H9 (cell line): ENCODE measurements at regions not wholly inside any gene's neighbourhood (a gene's known extent, or its start where the extent isn't known, plus 50 kb on each side); places are given as distances from the start of the nearest gene placed in this dataset.

Experiments
- DNase-seq: peaks from one replicate; pipeline ENCODE4 v3.0.0-alpha.2; 2017
- H2AFZ ChIP-seq: one replicate; pipeline ENCODE4 v1.6.1; 2013; ENCODE audit warnings: mild to moderate bottlenecking, low read length, control low read depth, moderate library complexity
- H2AK5ac ChIP-seq: 2 replicates; pipeline ENCODE4 v1.6.1; 2013; ENCODE audit warnings: low read length, control low read depth, mixed read lengths; ENCODE audit not compliant: insufficient read length
- H2BK120ac ChIP-seq: one replicate; pipeline ENCODE4 v1.6.1; 2013; ENCODE audit warnings: low read depth, mild to moderate bottlenecking, low read length, control low read depth, inconsistent platforms; ENCODE audit not compliant: poor library complexity, severe bottlenecking
- H2BK12ac ChIP-seq: 2 replicates; pipeline ENCODE4 v1.6.1; 2013; ENCODE audit warnings: low read length, control low read depth, mixed read lengths, low read depth; ENCODE audit not compliant: insufficient read length
- H2BK15ac ChIP-seq: 2 replicates; pipeline ENCODE4 v1.6.1; 2013; ENCODE audit warnings: low read depth, low read length, control low read depth
- H2BK20ac ChIP-seq: one replicate; pipeline ENCODE4 v1.6.1; 2013; ENCODE audit warnings: low read depth, mild to moderate bottlenecking, low read length, control low read depth, inconsistent platforms; ENCODE audit not compliant: poor library complexity, severe bottlenecking
- H2BK5ac ChIP-seq: 2 replicates; pipeline ENCODE4 v1.6.1; 2013; ENCODE audit warnings: low read length, control low read depth, mixed read lengths; ENCODE audit not compliant: insufficient read length
- H3K14ac ChIP-seq: 2 replicates; pipeline ENCODE4 v1.6.1; 2013; ENCODE audit warnings: low read length, control low read depth; ENCODE audit not compliant: insufficient read depth
- H3K18ac ChIP-seq: 2 replicates; pipeline ENCODE4 v1.6.1; 2013; ENCODE audit warnings: low read depth, mild to moderate bottlenecking, mixed read lengths, low read length, control low read depth; ENCODE audit not compliant: insufficient read length
- H3K23ac ChIP-seq: 2 replicates; pipeline ENCODE4 v1.6.1; 2013; ENCODE audit warnings: low read length, control low read depth, mixed read lengths, low read depth; ENCODE audit not compliant: insufficient read length
- H3K23me2 ChIP-seq: 2 replicates; pipeline ENCODE4 v1.6.1; 2013; ENCODE audit warnings: low read depth, mild to moderate bottlenecking, mixed read lengths, low read length, control low read depth; ENCODE audit not compliant: insufficient read length, poor library complexity, severe bottlenecking
- H3K27ac ChIP-seq: 2 replicates; pipeline ENCODE4 v1.5.1; 2013; ENCODE audit warnings: low read length, control low read depth, mixed read lengths, low read depth; ENCODE audit not compliant: insufficient read length
- H3K27me3 ChIP-seq: 2 replicates; pipeline ENCODE4 v1.6.1; 2013; ENCODE audit warnings: low read length, control low read depth, inconsistent platforms; ENCODE audit not compliant: insufficient read depth
- H3K4ac ChIP-seq: 2 replicates; pipeline ENCODE4 v1.6.1; 2013; ENCODE audit warnings: low read depth, mild to moderate bottlenecking, control low read depth, inconsistent platforms, low read length, moderate library complexity
- H3K4me1 ChIP-seq: 2 replicates; pipeline ENCODE4 v1.6.1; 2013; ENCODE audit warnings: low read length, control low read depth, inconsistent platforms; ENCODE audit not compliant: insufficient read depth
- H3K4me2 ChIP-seq: 2 replicates; pipeline ENCODE4 v1.6.1; 2013; ENCODE audit warnings: low read length, control low read depth, mixed read lengths; ENCODE audit not compliant: insufficient read length, insufficient read depth
- H3K56ac ChIP-seq: 2 replicates; pipeline ENCODE4 v1.6.1; 2013; ENCODE audit warnings: low read depth, mild to moderate bottlenecking, mixed read lengths, low read length, control low read depth; ENCODE audit not compliant: insufficient read length
- H3K79me1 ChIP-seq: 2 replicates; pipeline ENCODE4 v1.6.1; 2013; ENCODE audit warnings: low read depth, mild to moderate bottlenecking, moderate library complexity, low read length, control low read depth, inconsistent platforms; ENCODE audit not compliant: insufficient read depth, poor library complexity, severe bottlenecking
- H3K79me2 ChIP-seq: 2 replicates; pipeline ENCODE4 v1.6.1; 2013; ENCODE audit warnings: low read length, control low read depth, inconsistent platforms; ENCODE audit not compliant: insufficient read depth
- H3K9ac ChIP-seq: 2 replicates; pipeline ENCODE4 v1.6.1; 2013; ENCODE audit warnings: low read length, control low read depth, mixed read lengths; ENCODE audit not compliant: insufficient read length; ENCODE audit errors: extremely low read depth
- H3K9me3 ChIP-seq: one replicate; pipeline ENCODE4 v1.6.1; 2013; ENCODE audit warnings: low read depth, low read length, inconsistent platforms; ENCODE audit not compliant: control insufficient read depth
- H3T11ph ChIP-seq: one replicate; pipeline ENCODE4 v1.6.1; 2013; ENCODE audit warnings: mild to moderate bottlenecking, low read length, control low read depth, inconsistent platforms
- H4K20me1 ChIP-seq: one replicate; pipeline ENCODE4 v1.6.1; 2013; ENCODE audit not compliant: control insufficient read depth, insufficient read length, insufficient read depth
- H4K5ac ChIP-seq: 2 replicates; pipeline ENCODE4 v1.6.1; 2013; ENCODE audit warnings: low read depth, mild to moderate bottlenecking, mixed read lengths, low read length, control low read depth; ENCODE audit not compliant: insufficient read length
- H4K8ac ChIP-seq: replicated peaks from 2 replicates; pipeline ENCODE4 v1.6.1; 2013; ENCODE audit warnings: low read length, control low read depth, mixed read lengths, low read depth; ENCODE audit not compliant: insufficient read length
- H4K91ac ChIP-seq: 2 replicates; pipeline ENCODE4 v1.6.1; 2013; ENCODE audit warnings: low read depth, mild to moderate bottlenecking, moderate library complexity, mixed read lengths, low read length, control low read depth; ENCODE audit not compliant: insufficient read length
- H3K27ac Mint-ChIP-seq, 3 experiments: 2 replicates in 2 of 3; 3 replicates in 1 of 3; pipeline ENCODE4 v1.8.0; 2020 to 2021; ENCODE audit warnings: mixed read lengths in 3 of 3, mild to moderate bottlenecking in 1 of 3, moderate library complexity in 1 of 3
- H3K27me3 Mint-ChIP-seq: 2 replicates; pipeline ENCODE4 v1.8.0; 2021; ENCODE audit warnings: low read depth, mild to moderate bottlenecking, moderate library complexity, mixed read lengths
- H3K36me3 Mint-ChIP-seq, 3 experiments: 2 replicates in 2 of 3; 3 replicates in 1 of 3; pipeline ENCODE4 v1.8.0; 2020 to 2021; ENCODE audit warnings: low read depth in 3 of 3, mixed read lengths in 3 of 3; ENCODE audit not compliant: insufficient read depth in 1 of 3
- H3K4me1 Mint-ChIP-seq, 2 experiments: 2 replicates each; pipeline ENCODE4 v1.8.0; 2020; ENCODE audit warnings: mixed read lengths in 2 of 2
- H3K4me3 Mint-ChIP-seq, 2 experiments: 2 replicates in 1 of 2; 3 replicates in 1 of 2; pipeline ENCODE4 v1.8.0; 2020 to 2021; ENCODE audit warnings: mild to moderate bottlenecking in 2 of 2, mixed read lengths in 2 of 2, moderate library complexity in 1 of 2
- H3K9me3 Mint-ChIP-seq, 2 experiments: 2 replicates in 1 of 2; 3 replicates in 1 of 2; pipeline ENCODE4 v1.8.0; 2020; ENCODE audit warnings: mild to moderate bottlenecking in 2 of 2, mixed read lengths in 2 of 2, moderate library complexity in 1 of 2
- CTCF ChIP-seq: fragments of 200-600 bp; sonication (generic); conservative IDR thresholded peaks from 3 replicates; pipeline ENCODE4 v1.8.0; 2021; ENCODE audit warnings: antibody characterized with exemption, mild to moderate bottlenecking
- WGBS: extraction: QIAGEN DNeasy Blood & Tissue Kit; methylation state at CpG from one replicate; pipeline ENCODE4 v1.1.7; 2013; ENCODE audit warnings: missing lambda C conversion rate, low lambda C conversion rate, mixed read lengths; ENCODE audit not compliant: insufficient read length; ENCODE audit errors: extremely low coverage; 5-methylcytosine and 5-hydroxymethylcytosine counted together

- no peak overlapping the region for H3K27ac Mint-ChIP-seq
- no peaks in the 10 kb centered on the region for H3K79me1 ChIP-seq
- H3K4me2 ChIP-seq, result no peak overlapping the region
- no peak overlapping the region for H2BK5ac ChIP-seq
- no peaks in the 10 kb centered on the region for H3K27me3 ChIP-seq
- no peak overlapping the region for H4K5ac ChIP-seq
- no peak overlapping the region for H2BK20ac ChIP-seq
- H3K9me3 Mint-ChIP-seq, result no peaks in the 10 kb centered on the region; a peak in 1 of 5 replicates
- H4K91ac ChIP-seq, result no peak overlapping the region
- H4K8ac ChIP-seq, result no peak overlapping the region
- H3K4me3 Mint-ChIP-seq, result no peak overlapping the region
- H4K20me1 ChIP-seq, result no peaks in the 10 kb centered on the region
- H3K56ac ChIP-seq, result no peak overlapping the region
- H3K9ac ChIP-seq, result no peak overlapping the region
- no peaks in the 10 kb centered on the region for H3K9me3 ChIP-seq
- H3K18ac ChIP-seq, result no peak overlapping the region
- no peak overlapping the region for H2AFZ ChIP-seq
- WGBS, result no CpG with 5 or more reads among the region's 8 CpGs
- H2BK120ac ChIP-seq, result no peak overlapping the region
- H3K36me3 Mint-ChIP-seq, result no peaks in the 10 kb centered on the region
- no peak for TF ChIP-seq CTCF
- H3T11ph ChIP-seq, result no peak overlapping the region
- H2BK15ac ChIP-seq, result no peak overlapping the region
- H3K27me3 Mint-ChIP-seq, result no peaks in the 10 kb centered on the region; the same call in 1 of the 2 replicates
- no peak for DNase-seq
- H2BK12ac ChIP-seq, result no peak overlapping the region
- no peaks in the 10 kb centered on the region for H3K4me1 ChIP-seq
- no peak overlapping the region for H3K4ac ChIP-seq
- H3K27ac ChIP-seq, result no peak overlapping the region
- H3K14ac ChIP-seq, result no peak overlapping the region
- H2AK5ac ChIP-seq, result no peak overlapping the region
- H3K79me2 ChIP-seq, result no peaks in the 10 kb centered on the region
- H3K23me2 ChIP-seq, result no peaks in the 10 kb centered on the region
- no peak overlapping the region for H3K23ac ChIP-seq
- H3K4me1 Mint-ChIP-seq, result peaks cover 10 to 14% of the 10 kb centered on the region in 2 experiments
Observed at GRCh38 chr3:56880720-56881575, 79.2 kb upstream of the ARHGEF3 start.
